ENCODE measurements at regions not wholly inside any gene's neighbourhood (a gene's known extent, or its start where the extent isn't known, plus 50 kb on each side); places are given as distances from the start of the nearest gene placed in this dataset.

- TF ChIP-seq CTCF (IDR thresholded peaks at IDR 0.05; ENCODE audit: extremely low read depth in 1 of 2, insufficient read depth in 1 of 2, low read depth in 1 of 2, low read length in 2 of 2) (no peak), POLR2A (IDR thresholded peaks at IDR 0.05; ENCODE audit: low read depth, low read length) (no peak), FOS (IDR thresholded peaks at IDR 0.05; ENCODE audit: borderline replicate concordance, insufficient read depth, low read length) (no peak), EZH2 (IDR thresholded peaks at IDR 0.05; ENCODE audit: borderline replicate concordance, low read depth, low read length, severe bottlenecking) (no peak), POLR2AphosphoS5 (IDR thresholded peaks at IDR 0.05; ENCODE audit: insufficient read depth, low read depth, low read length) (no peak), JUN (IDR thresholded peaks at IDR 0.05; ENCODE audit: borderline replicate concordance, insufficient read depth, insufficient read length, low read depth) (no peak)
Measured at GRCh38 chr5:2181149-2181548, 298.4 kb upstream of the IRX4 start.

Data from endothelial cell of umbilical vein (primary cell).